ENCODE measurements at regions not wholly inside any gene's neighbourhood (a gene's known extent, or its start where the extent isn't known, plus 50 kb on each side); places are given as distances from the start of the nearest gene placed in this dataset.

DNA sequence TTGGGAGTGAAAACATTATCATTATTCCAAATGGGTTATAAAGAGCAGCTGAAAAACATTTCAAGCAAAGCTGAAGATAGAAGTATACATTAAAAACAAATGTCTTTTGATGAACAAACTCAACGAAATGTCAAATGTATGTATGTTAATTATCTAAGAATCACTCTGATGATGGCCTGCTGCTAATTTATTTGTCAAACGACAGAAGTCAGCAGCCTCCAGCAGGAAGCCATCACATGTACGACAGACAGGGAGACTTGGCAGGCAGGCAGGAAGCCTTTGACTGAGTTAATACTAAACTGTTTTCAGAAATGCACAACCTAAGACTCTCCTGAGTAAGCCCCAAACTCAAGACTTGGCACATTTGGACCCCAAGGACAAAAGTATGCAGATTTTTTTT lies 491.1 kb downstream of the ZNF385D start:
- TF ChIP-seq CTCF (IDR thresholded peaks at IDR 0.05; ENCODE audit: insufficient read depth, low read depth, low read length), result no peak
- Histone ChIP-seq H3K4me3 (ENCODE audit: low read depth, low read length) (no peak overlapping the region), H3K36me3 (ENCODE audit: control insufficient read depth, insufficient read depth, low read length) (no peaks in the 10 kb centered on the region), H3K27me3 (ENCODE audit: control insufficient read depth, insufficient read depth, low read length) (no peaks in the 10 kb centered on the region)
- ChIA-PET POLR2A (no interaction called here), CTCF (no interaction called here)
- DNase-seq (ENCODE audit: low read depth), result no peak

- ChIA-PET POLR2A (no interaction called here), CTCF (no interaction called here)
- no peak for TF ChIP-seq CTCF (IDR thresholded peaks at IDR 0.05; ENCODE audit: insufficient read depth, low read depth, low read length)
- no peaks in the 10 kb centered on the region for H3K27me3 ChIP-seq (ENCODE audit: control insufficient read depth, insufficient read depth, low read length)
- H3K4me3 ChIP-seq (ENCODE audit: low read depth, low read length), result no peak overlapping the region
- H3K36me3 ChIP-seq (ENCODE audit: control insufficient read depth, insufficient read depth, low read length), result no peaks in the 10 kb centered on the region
- no peak for DNase-seq (ENCODE audit: low read depth)
Measured at GRCh38 chr3:21256932-21257331, 494.1 kb downstream of the ZNF385D start.

GRCh38 chr3:21238661-21239060 lies 512.3 kb downstream of the ZNF385D start:
- POLR2A ChIA-PET, result no interaction called here
- TF ChIP-seq CTCF (IDR thresholded peaks at IDR 0.05; ENCODE audit: insufficient read depth, low read depth, low read length), result no peak
- Histone ChIP-seq H3K36me3 (ENCODE audit: control insufficient read depth, insufficient read depth, low read length) (no peaks in the 10 kb centered on the region), H3K4me3 (ENCODE audit: low read depth, low read length) (no peak overlapping the region), H3K27me3 (ENCODE audit: control insufficient read depth, insufficient read depth, low read length) (no peaks in the 10 kb centered on the region)
- CTCF ChIA-PET, result no interaction called here
- no peak for DNase-seq (ENCODE audit: low read depth)

DNA sequence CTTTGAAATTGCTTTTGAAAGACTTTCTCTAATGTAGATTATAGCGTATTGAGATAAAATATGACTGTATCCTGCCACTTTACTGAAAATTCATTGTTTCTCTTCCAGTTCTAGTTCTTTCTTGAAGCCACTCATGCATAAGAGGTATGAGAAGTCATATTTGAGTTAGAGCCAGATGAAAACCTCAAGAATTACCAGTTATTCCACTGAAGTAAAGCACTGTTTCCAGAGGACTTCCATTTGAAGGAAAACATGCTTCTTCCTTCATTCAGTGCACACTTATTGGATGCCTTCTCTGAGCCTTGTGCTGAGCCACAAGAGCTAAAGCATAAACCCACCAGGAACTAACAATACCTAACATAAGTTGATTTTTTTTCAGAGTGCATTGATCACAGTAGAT lies 513.4 kb downstream of the ZNF385D start:
- Histone ChIP-seq H3K27me3 (ENCODE audit: control insufficient read depth, insufficient read depth, low read length) (no peaks in the 10 kb centered on the region), H3K4me3 (ENCODE audit: low read depth, low read length) (no peak overlapping the region), H3K36me3 (ENCODE audit: control insufficient read depth, insufficient read depth, low read length) (no peaks in the 10 kb centered on the region)
- no peak for TF ChIP-seq CTCF (IDR thresholded peaks at IDR 0.05; ENCODE audit: insufficient read depth, low read depth, low read length)
- DNase-seq (ENCODE audit: low read depth), result no peak
- POLR2A ChIA-PET, result no interaction called here
- CTCF ChIA-PET, result no interaction called here

- TF ChIP-seq CTCF (IDR thresholded peaks at IDR 0.05; ENCODE audit: insufficient read depth, low read depth, low read length), result no peak
- DNase-seq (ENCODE audit: low read depth), result no peak
- H3K27me3 ChIP-seq (ENCODE audit: control insufficient read depth, insufficient read depth, low read length), result no peaks in the 10 kb centered on the region
- H3K4me3 ChIP-seq (ENCODE audit: low read depth, low read length), result no peak overlapping the region
- H3K36me3 ChIP-seq (ENCODE audit: control insufficient read depth, insufficient read depth, low read length), result no peaks in the 10 kb centered on the region
- ChIA-PET POLR2A (no interaction called here), CTCF (no interaction called here)
Measured at GRCh38 chr3:21235491-21235890, 515.5 kb downstream of the ZNF385D start.

All from BJ (cell line).